ENCODE measurements at regions not wholly inside any gene's neighbourhood (a gene's known extent, or its start where the extent isn't known, plus 50 kb on each side); places are given as distances from the start of the nearest gene placed in this dataset.

DNA sequence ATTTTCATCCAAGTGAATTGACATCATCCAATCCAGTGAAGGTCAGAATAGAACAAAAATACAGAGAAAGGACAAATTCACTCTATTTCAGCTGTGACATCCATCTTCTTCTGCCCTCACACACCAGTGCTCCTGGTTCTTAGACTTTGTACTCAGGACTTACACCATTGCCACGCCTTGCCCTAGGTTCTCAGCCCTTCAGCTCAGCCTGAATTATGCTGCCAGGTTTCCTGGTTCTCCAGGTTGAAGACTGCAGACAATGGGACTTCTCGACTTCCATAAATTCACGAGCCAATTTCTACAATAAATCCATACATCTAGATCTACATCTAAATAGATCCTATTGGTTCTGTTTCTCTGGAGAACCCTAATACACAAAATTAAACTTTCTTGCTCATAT lies 181.2 kb upstream of the KCND2 start:
- TF ChIP-seq, protein P1, sequence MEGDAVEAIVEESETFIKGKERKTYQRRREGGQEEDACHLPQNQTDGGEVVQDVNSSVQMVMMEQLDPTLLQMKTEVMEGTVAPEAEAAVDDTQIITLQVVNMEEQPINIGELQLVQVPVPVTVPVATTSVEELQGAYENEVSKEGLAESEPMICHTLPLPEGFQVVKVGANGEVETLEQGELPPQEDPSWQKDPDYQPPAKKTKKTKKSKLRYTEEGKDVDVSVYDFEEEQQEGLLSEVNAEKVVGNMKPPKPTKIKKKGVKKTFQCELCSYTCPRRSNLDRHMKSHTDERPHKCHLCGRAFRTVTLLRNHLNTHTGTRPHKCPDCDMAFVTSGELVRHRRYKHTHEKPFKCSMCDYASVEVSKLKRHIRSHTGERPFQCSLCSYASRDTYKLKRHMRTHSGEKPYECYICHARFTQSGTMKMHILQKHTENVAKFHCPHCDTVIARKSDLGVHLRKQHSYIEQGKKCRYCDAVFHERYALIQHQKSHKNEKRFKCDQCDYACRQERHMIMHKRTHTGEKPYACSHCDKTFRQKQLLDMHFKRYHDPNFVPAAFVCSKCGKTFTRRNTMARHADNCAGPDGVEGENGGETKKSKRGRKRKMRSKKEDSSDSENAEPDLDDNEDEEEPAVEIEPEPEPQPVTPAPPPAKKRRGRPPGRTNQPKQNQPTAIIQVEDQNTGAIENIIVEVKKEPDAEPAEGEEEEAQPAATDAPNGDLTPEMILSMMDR (conservative IDR thresholded peaks at IDR 0.05; ENCODE audit: low read depth), result no peak
- CTCF ChIA-PET, result no interaction called here
- H3K27ac ChIP-seq, result no peak overlapping the region
- no peak for DNase-seq (ENCODE audit: low spot score)
- POLR2A ChIA-PET (ENCODE audit: low non-redundant PET), result no interaction called here

- H3K27ac ChIP-seq, result no peak overlapping the region
- DNase-seq (ENCODE audit: low spot score), result no peak
- TF ChIP-seq, protein P1 (conservative IDR thresholded peaks at IDR 0.05; ENCODE audit: low read depth), result no peak
- ChIA-PET CTCF (no interaction called here), POLR2A (ENCODE audit: low non-redundant PET) (no interaction called here)
Observed at GRCh38 chr7:120097020-120097419, 176.0 kb upstream of the KCND2 start.

DNA sequence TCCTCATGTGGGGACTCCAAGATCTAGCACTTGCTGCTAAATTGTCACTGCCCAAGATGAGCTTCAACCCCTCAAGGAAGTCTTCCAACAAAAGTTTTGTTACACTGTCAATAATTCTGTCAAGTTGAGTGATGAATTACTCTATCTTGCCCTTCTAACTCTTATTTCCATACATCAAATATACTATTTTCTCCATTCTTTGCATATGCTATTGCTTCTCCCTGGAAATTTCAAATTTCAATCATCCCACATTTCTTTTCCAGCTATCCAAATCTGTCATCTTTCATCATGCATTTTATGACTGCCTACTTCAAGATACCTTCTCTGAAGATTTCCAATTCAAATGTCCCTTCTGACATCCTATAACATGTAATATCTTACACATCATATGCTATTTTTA lies 175.2 kb upstream of the KCND2 start:
- TF ChIP-seq, protein P1 (conservative IDR thresholded peaks at IDR 0.05; ENCODE audit: low read depth), result no peak
- ChIA-PET POLR2A (ENCODE audit: low non-redundant PET) (no interaction called here), CTCF (no interaction called here)
- no peak overlapping the region for H3K27ac ChIP-seq
- no peak for DNase-seq (ENCODE audit: low spot score)

- no peak overlapping the region for H3K27ac ChIP-seq
- no peak for DNase-seq (ENCODE audit: low spot score)
- CTCF ChIA-PET, result interaction anchor here (0.6 kb wide), 2 partner anchors 202 to 270 kb away, joined by 3 to 4 read pairs; no protein-coding TSS in a partner anchor
- POLR2A ChIA-PET (ENCODE audit: low non-redundant PET), result no interaction called here
- TF ChIP-seq, protein P1 (conservative IDR thresholded peaks at IDR 0.05; ENCODE audit: low read depth), result no peak
Observed at GRCh38 chr7:120108376-120108775, 164.6 kb upstream of the KCND2 start.

- H3K27ac ChIP-seq, result no peak overlapping the region
- DNase-seq (ENCODE audit: low spot score), result no peak
- ChIA-PET POLR2A (ENCODE audit: low non-redundant PET) (no interaction called here), CTCF (no interaction called here)
- TF ChIP-seq, protein P1 (conservative IDR thresholded peaks at IDR 0.05; ENCODE audit: low read depth), result no peak
Observed at GRCh38 chr7:120110169-120110568, 162.8 kb upstream of the KCND2 start.

- ChIA-PET POLR2A (ENCODE audit: low non-redundant PET) (no interaction called here), CTCF (no interaction called here)
- no peak overlapping the region for H3K27ac ChIP-seq
- no peak for DNase-seq (ENCODE audit: low spot score)
- TF ChIP-seq, protein P1 (conservative IDR thresholded peaks at IDR 0.05; ENCODE audit: low read depth), result no peak
Observed at GRCh38 chr7:120114626-120115025, 158.3 kb upstream of the KCND2 start.

DNA sequence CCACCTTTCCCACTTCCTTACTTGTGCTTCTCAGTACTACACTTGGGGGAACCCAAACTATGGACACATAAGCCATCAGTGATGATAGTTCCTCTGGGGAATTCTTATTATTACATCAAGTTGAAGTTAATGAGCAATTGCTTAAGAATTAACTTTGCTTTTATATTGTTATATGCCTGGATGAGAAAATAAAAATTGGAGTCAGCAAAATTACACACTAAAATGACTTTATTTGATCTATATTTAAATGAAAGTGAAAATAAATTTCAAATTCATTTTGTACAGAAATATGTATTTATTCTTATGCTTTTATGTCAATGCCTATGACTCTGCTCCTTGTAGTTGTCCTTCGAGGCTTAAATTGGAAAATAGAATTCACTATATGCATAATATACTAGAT lies 149.4 kb upstream of the KCND2 start:
- POLR2A ChIA-PET (ENCODE audit: low non-redundant PET), result no interaction called here
- DNase-seq (ENCODE audit: low spot score), result no peak
- CTCF ChIA-PET, result no interaction called here
- TF ChIP-seq, protein P1 (conservative IDR thresholded peaks at IDR 0.05; ENCODE audit: low read depth), result no peak
- no peak overlapping the region for H3K27ac ChIP-seq

All from RWPE1 (cell line).